ENCODE measurements at regions not wholly inside any gene's neighbourhood (a gene's known extent, or its start where the extent isn't known, plus 50 kb on each side); places are given as distances from the start of the nearest gene placed in this dataset.

GRCh38 chr4:138716559-138717335, 298.8 kb upstream of the NOCT start:
- ATAC-seq, result no peak
- no peak for TF ChIP-seq ZFP30 (CRISPR knock-in tag; IDR thresholded peaks at IDR 0.05)
- TF ChIP-seq CSRNP3 (CRISPR knock-in tag; IDR thresholded peaks at IDR 0.05), result no peak
- TF ChIP-seq POU6F1 (CRISPR knock-in tag; IDR thresholded peaks at IDR 0.05; ENCODE audit: borderline replicate concordance, low read depth), result no peak
- no peak for TF ChIP-seq CREB5 (CRISPR knock-in tag; IDR thresholded peaks at IDR 0.05; ENCODE audit: low read depth)
- TF ChIP-seq ESRRG (CRISPR knock-in tag; IDR thresholded peaks at IDR 0.05), result no peak
- TF ChIP-seq RARB (CRISPR knock-in tag; IDR thresholded peaks at IDR 0.05), result no peak
- no peak for TF ChIP-seq ZFP3 (CRISPR knock-in tag; IDR thresholded peaks at IDR 0.05)
- no peak for TF ChIP-seq TOX (CRISPR knock-in tag; IDR thresholded peaks at IDR 0.05; ENCODE audit: borderline replicate concordance)
- no peak for TF ChIP-seq TCF4 (CRISPR knock-in tag; IDR thresholded peaks at IDR 0.05; ENCODE audit: borderline replicate concordance)

GRCh38 chr4:138710297-138710696, 305.3 kb upstream of the NOCT start:
- no peak for ATAC-seq

More at GRCh38 chr4:138710297-138710696, 305.3 kb upstream of the NOCT start:
- no peak for TF ChIP-seq ZC3H10 (CRISPR knock-in tag; IDR thresholded peaks at IDR 0.05)
- TF ChIP-seq ZNF8 (CRISPR knock-in tag; IDR thresholded peaks at IDR 0.05), result no peak
- TF ChIP-seq CSRNP3 (CRISPR knock-in tag; IDR thresholded peaks at IDR 0.05), result no peak
- TF ChIP-seq ESRRG (CRISPR knock-in tag; IDR thresholded peaks at IDR 0.05), result no peak
- TF ChIP-seq CSDC2 (CRISPR knock-in tag; IDR thresholded peaks at IDR 0.05), result no peak
- no peak for TF ChIP-seq ZFP30 (CRISPR knock-in tag; IDR thresholded peaks at IDR 0.05)
- TF ChIP-seq ARNTL (CRISPR knock-in tag; IDR thresholded peaks at IDR 0.05; ENCODE audit: borderline replicate concordance, low read depth), result no peak
- no peak for TF ChIP-seq ZNF70 (CRISPR knock-in tag; IDR thresholded peaks at IDR 0.05)
- TF ChIP-seq OSR1 (CRISPR knock-in tag; IDR thresholded peaks at IDR 0.05), result no peak
- TF ChIP-seq SNAI2 (CRISPR knock-in tag; IDR thresholded peaks at IDR 0.05), result no peak
- no peak for TF ChIP-seq POU6F1 (CRISPR knock-in tag; IDR thresholded peaks at IDR 0.05; ENCODE audit: borderline replicate concordance, low read depth)
- no peak for TF ChIP-seq BACH2 (CRISPR knock-in tag; IDR thresholded peaks at IDR 0.05; ENCODE audit: borderline replicate concordance)
- no peak for TF ChIP-seq TOX (CRISPR knock-in tag; IDR thresholded peaks at IDR 0.05; ENCODE audit: borderline replicate concordance)
- TF ChIP-seq ISL1 (CRISPR knock-in tag; IDR thresholded peaks at IDR 0.05), result no peak
- no peak for TF ChIP-seq ZFP3 (CRISPR knock-in tag; IDR thresholded peaks at IDR 0.05)
- TF ChIP-seq TCF4 (CRISPR knock-in tag; IDR thresholded peaks at IDR 0.05; ENCODE audit: borderline replicate concordance), result no peak
- TF ChIP-seq GLIS3 (CRISPR knock-in tag; IDR thresholded peaks at IDR 0.05), result no peak
- TF ChIP-seq CREB5 (CRISPR knock-in tag; IDR thresholded peaks at IDR 0.05; ENCODE audit: low read depth), result no peak
- no peak for TF ChIP-seq PATZ1 (CRISPR knock-in tag; IDR thresholded peaks at IDR 0.05; ENCODE audit: borderline replicate concordance)

Data from SK-N-SH treated with all-trans-retinoic acid at 6 μM for 48 hours (cell line).